ENCODE measurements at regions not wholly inside any gene's neighbourhood (a gene's known extent, or its start where the extent isn't known, plus 50 kb on each side); places are given as distances from the start of the nearest gene placed in this dataset.
"Not testable (repeated sequence)": the region's sequence is repeated elsewhere in the genome, so short reads cannot be mapped to it uniquely, and the experiment has no call there.

GRCh38 chr14:43341921-43342320 is 1165.2 kb downstream of the FSCB start:
- H3K36me3 ChIP-seq (ENCODE audit: control insufficient read depth, insufficient read depth, low read length): no peaks in the 10 kb centered on the region
- H3K27ac ChIP-seq (ENCODE audit: low read length): no peak overlapping the region
- DNase-seq: no peak
- no peaks in the 10 kb centered on the region for H3K4me1 ChIP-seq (ENCODE audit: control insufficient read depth, insufficient read depth, low read length)
- H3K9me3 ChIP-seq (ENCODE audit: control insufficient read depth, low read depth, low read length): no peaks in the 10 kb centered on the region
- no peak overlapping the region for H3K4me3 ChIP-seq (ENCODE audit: low read length)
- no peaks in the 10 kb centered on the region for H3K27me3 ChIP-seq (ENCODE audit: control insufficient read depth, insufficient read depth, low read length)
- no CpG with 5 or more reads among the region's 3 CpGs for WGBS (ENCODE audit: insufficient coverage, low lambda C conversion rate)

DNA sequence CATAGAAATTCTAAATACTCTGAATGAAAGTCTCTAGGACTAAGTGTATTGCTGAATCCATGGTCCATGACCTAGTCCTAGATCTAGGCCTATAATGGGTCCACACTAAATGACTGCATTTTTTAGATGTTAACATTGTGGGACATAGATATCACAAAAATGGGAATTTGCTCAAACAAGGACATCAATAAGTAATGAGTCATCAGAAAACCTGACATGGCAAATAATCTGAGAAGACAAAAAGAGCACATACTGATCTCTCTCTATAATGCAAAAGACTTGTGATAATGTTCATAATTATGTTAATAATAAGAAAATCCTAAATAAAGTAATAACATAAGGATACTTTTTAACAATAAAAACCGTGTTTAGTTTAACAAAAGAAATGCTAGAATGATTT is 1168.4 kb downstream of the FSCB start:
- DNase-seq: no peak
- no peaks in the 10 kb centered on the region for H3K9me3 ChIP-seq (ENCODE audit: control insufficient read depth, low read depth, low read length)
- no peaks in the 10 kb centered on the region for H3K4me1 ChIP-seq (ENCODE audit: control insufficient read depth, insufficient read depth, low read length)
- H3K4me3 ChIP-seq (ENCODE audit: low read length): no peak overlapping the region
- H3K27ac ChIP-seq (ENCODE audit: low read length): no peak overlapping the region
- H3K27me3 ChIP-seq (ENCODE audit: control insufficient read depth, insufficient read depth, low read length): no peaks in the 10 kb centered on the region
- no peaks in the 10 kb centered on the region for H3K36me3 ChIP-seq (ENCODE audit: control insufficient read depth, insufficient read depth, low read length)
- WGBS (ENCODE audit: insufficient coverage, low lambda C conversion rate): 78% methylated on average over 1 of the region's 1 CpG

- no peak overlapping the region for H3K4me3 ChIP-seq (ENCODE audit: low read length)
Measured at GRCh38 chr14:43336351-43336750, 1170.7 kb downstream of the FSCB start.

DNA sequence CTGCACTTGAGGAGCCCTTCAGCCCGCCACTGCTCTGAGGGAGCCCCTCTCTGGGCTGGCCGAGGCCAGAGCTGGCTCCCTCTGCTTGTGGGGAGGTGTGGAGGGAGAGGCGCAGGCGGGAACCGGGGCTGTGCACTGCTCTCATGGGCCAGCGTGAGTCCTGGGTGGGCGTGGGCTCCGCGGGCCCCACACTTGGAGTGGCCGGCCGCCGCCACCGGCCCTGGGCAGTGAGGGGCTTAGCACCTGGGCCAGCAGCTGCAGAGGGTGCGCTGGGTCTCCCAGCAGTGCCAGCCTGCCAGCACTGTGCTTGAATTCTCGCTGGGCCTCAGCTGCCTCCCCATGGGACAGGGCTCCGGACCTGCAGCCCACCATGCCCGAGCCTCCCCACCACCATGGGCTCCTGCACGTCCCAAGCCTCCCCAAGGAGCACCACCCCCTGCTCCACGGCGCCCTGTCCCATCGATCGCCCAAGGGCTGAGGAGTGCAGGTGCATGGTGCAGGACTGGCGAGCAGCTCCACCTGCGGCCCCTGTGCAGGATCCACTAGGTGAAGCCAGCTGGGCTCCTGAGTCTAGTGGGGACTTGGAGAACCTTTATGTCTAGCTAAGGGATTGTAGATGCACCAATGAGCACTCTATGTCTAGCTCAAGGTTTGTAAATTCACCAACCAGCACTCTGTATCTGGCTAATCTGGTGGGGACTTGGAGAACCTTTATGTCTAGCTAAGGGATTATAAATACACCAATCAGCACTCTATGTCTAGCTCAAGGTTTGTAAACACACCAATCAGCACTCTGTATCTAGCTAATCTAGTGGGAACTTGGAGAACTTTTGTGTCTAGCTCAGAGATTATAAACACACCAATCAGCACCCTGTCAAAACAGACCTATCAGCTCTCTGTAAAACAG is 1180.3 kb downstream of the FSCB start:
- H3K4me1 ChIP-seq (ENCODE audit: control insufficient read depth, insufficient read depth, low read length): not testable (repeated sequence)

More at GRCh38 chr14:43336351-43336750, 1170.7 kb downstream of the FSCB start:
- Histone ChIP-seq H3K27ac (ENCODE audit: low read length) (no peak overlapping the region), H3K9me3 (ENCODE audit: control insufficient read depth, low read depth, low read length) (no peaks in the 10 kb centered on the region), H3K27me3 (ENCODE audit: control insufficient read depth, insufficient read depth, low read length) (no peaks in the 10 kb centered on the region), H3K4me1 (ENCODE audit: control insufficient read depth, insufficient read depth, low read length) (no peaks in the 10 kb centered on the region), H3K36me3 (ENCODE audit: control insufficient read depth, insufficient read depth, low read length) (no peaks in the 10 kb centered on the region)
- 88% methylated on average over 2 of the region's 2 CpGs for WGBS (ENCODE audit: insufficient coverage, low lambda C conversion rate)
- DNase-seq: no peak

GRCh38 chr14:43316427-43316826 is 1190.7 kb downstream of the FSCB start:
- Histone ChIP-seq H3K9me3 (ENCODE audit: control insufficient read depth, low read depth, low read length) (no peaks in the 10 kb centered on the region), H3K4me3 (ENCODE audit: low read length) (no peak overlapping the region), H3K36me3 (ENCODE audit: control insufficient read depth, insufficient read depth, low read length) (no peaks in the 10 kb centered on the region), H3K4me1 (ENCODE audit: control insufficient read depth, insufficient read depth, low read length) (no peaks in the 10 kb centered on the region), H3K27ac (ENCODE audit: low read length) (no peak overlapping the region), H3K27me3 (ENCODE audit: control insufficient read depth, insufficient read depth, low read length) (no peaks in the 10 kb centered on the region)
- DNase-seq: no peak
- WGBS (ENCODE audit: insufficient coverage, low lambda C conversion rate): no CpG with 5 or more reads among the region's 2 CpGs

More for the DNA sequence above, 1180.3 kb downstream of the FSCB start:
- not testable (repeated sequence) for H3K27ac ChIP-seq (ENCODE audit: low read length); DNase-seq; H3K27me3 ChIP-seq (ENCODE audit: control insufficient read depth, insufficient read depth, low read length); H3K36me3 ChIP-seq (ENCODE audit: control insufficient read depth, insufficient read depth, low read length); H3K4me3 ChIP-seq (ENCODE audit: low read length)
- peaks cover 12% of the 10 kb centered on the region for H3K9me3 ChIP-seq (ENCODE audit: control insufficient read depth, low read depth, low read length)
- no CpG with 5 or more reads among the region's 24 CpGs for WGBS (ENCODE audit: insufficient coverage, low lambda C conversion rate)

- no peak for DNase-seq
- no peaks in the 10 kb centered on the region for H3K4me1 ChIP-seq (ENCODE audit: control insufficient read depth, insufficient read depth, low read length)
- WGBS (ENCODE audit: insufficient coverage, low lambda C conversion rate): no CpG with 5 or more reads among the region's 1 CpG
- H3K27me3 ChIP-seq (ENCODE audit: control insufficient read depth, insufficient read depth, low read length): no peaks in the 10 kb centered on the region
- H3K4me3 ChIP-seq (ENCODE audit: low read length): no peak overlapping the region
- H3K27ac ChIP-seq (ENCODE audit: low read length): no peak overlapping the region
- no peaks in the 10 kb centered on the region for H3K36me3 ChIP-seq (ENCODE audit: control insufficient read depth, insufficient read depth, low read length)
- H3K9me3 ChIP-seq (ENCODE audit: control insufficient read depth, low read depth, low read length): no peaks in the 10 kb centered on the region
Measured at GRCh38 chr14:43313719-43314118, 1193.4 kb downstream of the FSCB start.

DNA sequence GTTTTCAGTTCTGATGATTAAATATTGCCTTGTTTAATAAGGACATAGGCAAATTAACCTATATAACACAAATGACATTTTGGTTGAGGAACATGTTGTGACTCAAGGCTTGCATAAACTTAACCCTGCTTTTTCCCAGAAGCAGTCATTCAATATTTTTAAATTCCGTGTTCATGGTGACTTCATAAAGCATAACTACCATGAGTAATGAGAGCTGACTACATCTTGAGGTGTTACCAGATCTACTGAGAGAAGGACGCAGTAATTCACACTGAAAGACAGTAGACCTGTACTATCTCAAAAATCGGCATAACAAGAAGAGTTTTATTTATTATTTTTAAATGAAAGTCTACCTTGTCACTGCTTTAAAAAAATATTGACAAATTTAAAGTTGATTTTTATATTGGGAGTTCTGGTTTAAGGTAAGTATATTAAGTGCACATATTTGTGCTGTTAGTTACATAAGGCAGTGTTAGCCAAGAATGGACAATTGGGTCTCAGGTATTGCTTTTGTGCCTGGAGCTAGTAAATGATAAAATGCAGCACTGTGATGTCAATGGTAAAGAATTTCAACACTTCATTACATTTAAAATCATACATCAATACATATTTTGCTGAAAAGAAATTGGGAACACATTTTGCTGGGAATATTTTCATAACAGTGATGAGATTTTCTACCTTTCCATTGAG is 1198.5 kb downstream of the FSCB start:
- H3K9me3 ChIP-seq (ENCODE audit: control insufficient read depth, low read depth, low read length): no peaks in the 10 kb centered on the region
- H3K4me3 ChIP-seq (ENCODE audit: low read length): no peak overlapping the region
- no peak for DNase-seq
- no peaks in the 10 kb centered on the region for H3K4me1 ChIP-seq (ENCODE audit: control insufficient read depth, insufficient read depth, low read length)
- no peak overlapping the region for H3K27ac ChIP-seq (ENCODE audit: low read length)
- no peaks in the 10 kb centered on the region for H3K36me3 ChIP-seq (ENCODE audit: control insufficient read depth, insufficient read depth, low read length)
- H3K27me3 ChIP-seq (ENCODE audit: control insufficient read depth, insufficient read depth, low read length): no peaks in the 10 kb centered on the region
- 100% methylated on average over 2 of the region's 3 CpGs for WGBS (ENCODE audit: insufficient coverage, low lambda C conversion rate)

DNA sequence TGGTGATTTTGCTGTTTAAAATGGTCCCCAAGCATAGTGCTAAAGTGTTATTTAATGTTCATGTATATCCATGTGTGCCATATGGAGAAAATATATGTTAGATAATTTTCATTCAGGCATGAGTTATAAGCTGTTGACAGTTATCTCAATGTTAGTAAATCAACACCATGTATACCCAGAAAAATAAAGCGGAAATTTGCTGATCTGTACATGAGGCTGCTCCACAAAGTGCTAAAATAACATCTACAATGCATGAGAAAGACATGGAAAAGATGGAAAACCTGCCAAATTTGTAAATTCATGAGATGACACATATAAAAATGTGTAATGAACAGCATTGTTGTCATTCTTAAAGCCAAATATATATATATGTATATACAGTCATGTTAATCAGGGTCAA is 1199.2 kb downstream of the FSCB start:
- Histone ChIP-seq H3K27me3 (ENCODE audit: control insufficient read depth, insufficient read depth, low read length) (no peaks in the 10 kb centered on the region), H3K4me1 (ENCODE audit: control insufficient read depth, insufficient read depth, low read length) (no peaks in the 10 kb centered on the region), H3K36me3 (ENCODE audit: control insufficient read depth, insufficient read depth, low read length) (no peaks in the 10 kb centered on the region), H3K27ac (ENCODE audit: low read length) (no peak overlapping the region), H3K4me3 (ENCODE audit: low read length) (no peak overlapping the region), H3K9me3 (ENCODE audit: control insufficient read depth, low read depth, low read length) (no peaks in the 10 kb centered on the region)
- WGBS (ENCODE audit: insufficient coverage, low lambda C conversion rate): 67% methylated on average over 1 of the region's 1 CpG
- DNase-seq: no peak

GRCh38 chr14:43306053-43306452 is 1201.0 kb downstream of the FSCB start:
- H3K4me3 ChIP-seq (ENCODE audit: low read length): no peak overlapping the region
- no peak overlapping the region for H3K27ac ChIP-seq (ENCODE audit: low read length)
- H3K4me1 ChIP-seq (ENCODE audit: control insufficient read depth, insufficient read depth, low read length): no peaks in the 10 kb centered on the region
- no peaks in the 10 kb centered on the region for H3K36me3 ChIP-seq (ENCODE audit: control insufficient read depth, insufficient read depth, low read length)
- H3K27me3 ChIP-seq (ENCODE audit: control insufficient read depth, insufficient read depth, low read length): no peaks in the 10 kb centered on the region
- H3K9me3 ChIP-seq (ENCODE audit: control insufficient read depth, low read depth, low read length): no peaks in the 10 kb centered on the region
- DNase-seq: no peak
- 92% methylated on average over 2 of the region's 2 CpGs for WGBS (ENCODE audit: insufficient coverage, low lambda C conversion rate)

GRCh38 chr14:43297794-43298193 is 1209.3 kb downstream of the FSCB start:
- Histone ChIP-seq H3K27me3 (ENCODE audit: control insufficient read depth, insufficient read depth, low read length) (no peaks in the 10 kb centered on the region), H3K4me3 (ENCODE audit: low read length) (no peak overlapping the region), H3K9me3 (ENCODE audit: control insufficient read depth, low read depth, low read length) (no peaks in the 10 kb centered on the region), H3K36me3 (ENCODE audit: control insufficient read depth, insufficient read depth, low read length) (no peaks in the 10 kb centered on the region), H3K27ac (ENCODE audit: low read length) (no peak overlapping the region), H3K4me1 (ENCODE audit: control insufficient read depth, insufficient read depth, low read length) (no peaks in the 10 kb centered on the region)
- DNase-seq: no peak
- WGBS (ENCODE audit: insufficient coverage, low lambda C conversion rate): 80% methylated on average over 1 of the region's 1 CpG

Data from large intestine (tissue), 3 donors.